A549 (cell line): ENCODE measurements at regions not wholly inside any gene's neighbourhood (a gene's known extent, or its start where the extent isn't known, plus 50 kb on each side); places are given as distances from the start of the nearest gene placed in this dataset.

ENCODE experiments used
- BCL3 ChIP-seq: fragments of >200 bp; sonication (Bioruptor Twin); formaldehyde crosslinking; IDR thresholded peaks from 3 replicates; pipeline ENCODE4 v1.6.1; 2016
- CEBPB ChIP-seq, 2 experiments: fragments of >200 bp in 1 of 2; sonication (Bioruptor Twin) in 1 of 2; formaldehyde crosslinking in 1 of 2; IDR thresholded peaks; 2 replicates each; pipeline ENCODE4 v1.6.1; 2012 to 2016
- CTCF ChIP-seq: fragments of >200 bp; sonication (Bioruptor Twin); formaldehyde crosslinking; IDR thresholded peaks from 3 replicates; pipeline ENCODE4 v1.5.1; 2016
- PHF8 ChIP-seq: fragments of 200-600 bp; sonication (generic); IDR thresholded peaks from 2 replicates; pipeline ENCODE4 v1.6.1; 2016; ENCODE audit warnings: low read depth, mild to moderate bottlenecking, antibody characterized with exemption, moderate library complexity, borderline replicate concordance
- RCOR1 ChIP-seq: fragments of 150-350 bp; IDR thresholded peaks from 2 replicates; pipeline ENCODE4 v1.6.1; 2014; ENCODE audit warnings: antibody characterized with exemption, low read length, low read depth
- TF ChIP-seq, protein P1 (sequence below): fragments of 200-600 bp; sonication (generic); IDR thresholded peaks from 2 replicates; pipeline ENCODE4 v1.6.1; 2016; ENCODE audit warnings: antibody characterized with exemption, mild to moderate bottlenecking, moderate library complexity

DNA sequence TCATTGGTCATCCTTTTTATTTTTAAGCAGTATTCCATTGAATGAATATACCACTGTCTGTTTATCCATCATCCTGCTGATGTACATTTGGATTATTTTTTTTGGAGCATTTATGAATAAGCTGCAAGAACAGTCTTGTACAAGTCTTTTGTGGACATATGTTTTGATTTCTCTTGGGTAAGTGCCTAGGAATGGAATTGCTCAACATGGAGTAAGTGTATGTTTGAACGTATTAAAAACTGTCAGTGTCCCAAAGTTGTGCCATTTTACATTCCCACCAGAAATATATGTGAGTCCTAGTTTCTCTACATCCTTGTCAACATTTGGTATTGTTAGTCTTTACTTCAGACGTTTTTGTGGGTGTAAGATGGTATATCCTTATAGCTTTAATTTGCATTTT, 287.0 kb upstream of the POF1B start:
- TF ChIP-seq CTCF (no peak), BCL3 (no peak), PHF8 (no peak), RCOR1 (no peak), CEBPB (IDR thresholded peaks at IDR 0.05) (no peak)
- TF ChIP-seq, protein P1, sequence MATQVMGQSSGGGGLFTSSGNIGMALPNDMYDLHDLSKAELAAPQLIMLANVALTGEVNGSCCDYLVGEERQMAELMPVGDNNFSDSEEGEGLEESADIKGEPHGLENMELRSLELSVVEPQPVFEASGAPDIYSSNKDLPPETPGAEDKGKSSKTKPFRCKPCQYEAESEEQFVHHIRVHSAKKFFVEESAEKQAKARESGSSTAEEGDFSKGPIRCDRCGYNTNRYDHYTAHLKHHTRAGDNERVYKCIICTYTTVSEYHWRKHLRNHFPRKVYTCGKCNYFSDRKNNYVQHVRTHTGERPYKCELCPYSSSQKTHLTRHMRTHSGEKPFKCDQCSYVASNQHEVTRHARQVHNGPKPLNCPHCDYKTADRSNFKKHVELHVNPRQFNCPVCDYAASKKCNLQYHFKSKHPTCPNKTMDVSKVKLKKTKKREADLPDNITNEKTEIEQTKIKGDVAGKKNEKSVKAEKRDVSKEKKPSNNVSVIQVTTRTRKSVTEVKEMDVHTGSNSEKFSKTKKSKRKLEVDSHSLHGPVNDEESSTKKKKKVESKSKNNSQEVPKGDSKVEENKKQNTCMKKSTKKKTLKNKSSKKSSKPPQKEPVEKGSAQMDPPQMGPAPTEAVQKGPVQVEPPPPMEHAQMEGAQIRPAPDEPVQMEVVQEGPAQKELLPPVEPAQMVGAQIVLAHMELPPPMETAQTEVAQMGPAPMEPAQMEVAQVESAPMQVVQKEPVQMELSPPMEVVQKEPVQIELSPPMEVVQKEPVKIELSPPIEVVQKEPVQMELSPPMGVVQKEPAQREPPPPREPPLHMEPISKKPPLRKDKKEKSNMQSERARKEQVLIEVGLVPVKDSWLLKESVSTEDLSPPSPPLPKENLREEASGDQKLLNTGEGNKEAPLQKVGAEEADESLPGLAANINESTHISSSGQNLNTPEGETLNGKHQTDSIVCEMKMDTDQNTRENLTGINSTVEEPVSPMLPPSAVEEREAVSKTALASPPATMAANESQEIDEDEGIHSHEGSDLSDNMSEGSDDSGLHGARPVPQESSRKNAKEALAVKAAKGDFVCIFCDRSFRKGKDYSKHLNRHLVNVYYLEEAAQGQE, result no peak
